HepG2 (cell line): ENCODE measurements at regions not wholly inside any gene's neighbourhood (a gene's known extent, or its start where the extent isn't known, plus 50 kb on each side); places are given as distances from the start of the nearest gene placed in this dataset.

Source experiments
- ATAC-seq: fragments of 200-7000 bp; cut with Tn5 transposase; 3 replicates; pipeline ENCODE4 v1.9.1; 2020; ENCODE audit warnings: mild to moderate bottlenecking, moderate library complexity
- BruUV-seq: library from RNA; stranded (reverse); fragments of 400-500 nt; replicated peaks from 2 replicates; lab custom pipeline; 2021; lab: Mats Ljungman, UMichigan
- CTCF ChIA-PET: fragments of 300-600 bp; formaldehyde crosslinking; extraction: SDS; loops from one replicate; lab custom pipeline; 2021; ENCODE audit warnings: low total read pairs, inconsistent platforms, low intra/inter-chr PET ratio; lab: Yijun Ruan, JAX
- POLR2A ChIA-PET: fragments of 350-600 bp; sonication (Branson Sonifier 250); formaldehyde crosslinking; loops from one replicate; lab custom pipeline; 2020; ENCODE audit warnings: antibody characterized with exemption, inconsistent platforms; lab: Yijun Ruan, JAX
- DNase-seq: peaks from one replicate; pipeline ENCODE4 v3.0.0-alpha.2; 2015; ENCODE audit warnings: low spot score
- FAIRE-seq: peaks from 3 replicates; lab custom pipeline; 2011; peaks lifted over from hg19 to GRCh38; lab: Jason Lieb, UNC
- H2AFZ ChIP-seq: one replicate; pipeline ENCODE4 v1.6.1; 2011; ENCODE audit warnings: low read length, inconsistent platforms
- H3K27ac ChIP-seq: fragments of 300-600 bp; 3 replicates; pipeline ENCODE4 v1.8.0; 2011; ENCODE audit warnings: mixed run types, mild to moderate bottlenecking, mixed read lengths, low read length, inconsistent platforms; ENCODE audit not compliant: insufficient read depth; ENCODE audit errors: extremely low read length
- H3K27me3 ChIP-seq, 2 experiments: fragments of 200-600 bp in 1 of 2; 2 replicates in 1 of 2; 3 replicates in 1 of 2; pipeline versions ENCODE4 v1.6.0 to v1.8.0; 2011; ENCODE audit warnings: low read length in 2 of 2, mild to moderate bottlenecking in 2 of 2, moderate library complexity in 2 of 2, inconsistent platforms in 1 of 2; ENCODE audit not compliant: insufficient read depth in 2 of 2, control insufficient read depth in 1 of 2
- H3K36me3 ChIP-seq, 2 experiments: fragments of 200-600 bp in 1 of 2; replicated peaks in 1 of 2; 2 replicates in 1 of 2; 3 replicates in 1 of 2; pipeline versions ENCODE4 v1.5.1 to v1.8.0; 2011; ENCODE audit warnings: low read length in 2 of 2, inconsistent platforms in 1 of 2; ENCODE audit not compliant: insufficient read depth in 2 of 2, control insufficient read depth in 1 of 2
- H3K4me1 ChIP-seq: 2 replicates; pipeline ENCODE4 v1.5.1; 2012; ENCODE audit warnings: low read length, inconsistent platforms; ENCODE audit not compliant: insufficient read depth
- H3K4me2 ChIP-seq: 2 replicates; pipeline ENCODE4 v1.6.0; 2011; ENCODE audit warnings: low read depth, low read length, inconsistent platforms
- H3K4me3 ChIP-seq, 3 experiments: fragments of 200-600 bp in 1 of 3; sonication (generic), shearing (Covaris generic) in 1 of 3; replicated peaks in 1 of 3; 2 replicates each; pipeline ENCODE4 v1.5.1; 2011 to 2016; ENCODE audit warnings: low read length in 3 of 3, inconsistent platforms in 2 of 3, low read depth in 2 of 3, mild to moderate bottlenecking in 2 of 3, control low read depth in 1 of 3, mixed read lengths in 1 of 3; ENCODE audit not compliant: insufficient read depth in 1 of 3
- H3K79me2 ChIP-seq: one replicate; pipeline ENCODE4 v1.6.1; 2011; ENCODE audit warnings: low read length, inconsistent platforms; ENCODE audit not compliant: insufficient read depth
- H3K9ac ChIP-seq: 2 replicates; pipeline ENCODE4 v1.6.0; 2011; ENCODE audit warnings: mild to moderate bottlenecking, low read depth, low read length, inconsistent platforms; ENCODE audit not compliant: insufficient read depth
- H3K9me3 ChIP-seq: 2 replicates; pipeline ENCODE4 v1.5.1; 2012; ENCODE audit warnings: mild to moderate bottlenecking, low read length
- H4K20me1 ChIP-seq: 2 replicates; pipeline ENCODE4 v1.6.0; 2011; ENCODE audit warnings: inconsistent platforms, mild to moderate bottlenecking, low read length, moderate library complexity; ENCODE audit not compliant: insufficient read depth
- ARNTL ChIP-seq: sonication (generic); formaldehyde crosslinking; IDR thresholded peaks from 2 replicates; pipeline ENCODE4 v1.4.0; 2020; ENCODE audit warnings: mild to moderate bottlenecking, missing genetic modification reagents
- RBM22 ChIP-seq: fragments of 200-400 bp; formaldehyde crosslinking; optimal IDR thresholded peaks from 2 replicates; pipeline ENCODE3; 2017; ENCODE audit warnings: mild to moderate bottlenecking, low read length, moderate library complexity
- RELA ChIP-seq: sonication (generic); formaldehyde crosslinking; IDR thresholded peaks from 2 replicates; pipeline ENCODE4 v1.4.0; 2020; ENCODE audit warnings: missing genetic modification reagents
- REPIN1 ChIP-seq: sonication (generic); formaldehyde crosslinking; IDR thresholded peaks from 2 replicates; pipeline ENCODE4 v1.8.0; 2022; ENCODE audit warnings: missing genetic modification reagents, low read depth, mild to moderate bottlenecking, borderline replicate concordance
- SYNCRIP ChIP-seq: fragments of 200-400 bp; formaldehyde crosslinking; IDR thresholded peaks from 2 replicates; pipeline ENCODE4 v1.6.1; 2018; ENCODE audit warnings: mild to moderate bottlenecking, low read depth, low read length; ENCODE audit not compliant: insufficient read depth
- ZNF12 ChIP-seq: sonication (generic); formaldehyde crosslinking; IDR thresholded peaks from 2 replicates; pipeline ENCODE4 v1.5.0; 2020; ENCODE audit warnings: missing genetic modification reagents
- ZNF543 ChIP-seq: sonication (generic); formaldehyde crosslinking; IDR thresholded peaks from 2 replicates; pipeline ENCODE4 v1.4.0; 2020; ENCODE audit warnings: mild to moderate bottlenecking, missing genetic modification reagents
- ZNF572 ChIP-seq: sonication (generic); formaldehyde crosslinking; IDR thresholded peaks from 2 replicates; pipeline ENCODE4 v1.5.1; 2020; ENCODE audit warnings: mild to moderate bottlenecking, missing genetic modification reagents
- WGBS: methylation state at CpG from one replicate; pipeline ENCODE4 v1.1.6; 2017; ENCODE audit warnings: low lambda C conversion rate; 5-methylcytosine and 5-hydroxymethylcytosine counted together
- in situ Hi-C: cut with HindIII; loops from 2 replicates; pipeline ENCODE4 v1.10.0; 2017; ENCODE audit warnings: low pct_unique_long_range_greater_than_20kb; ENCODE audit not compliant: extremely low pct_ligation_motif_present
- intact Hi-C: fragments of 100-400 bp; cut with micrococcal nuclease; formaldehyde crosslinking; loops from one replicate; pipeline ENCODE4 v1.10.0; 2022; ENCODE audit not compliant: unreplicated experiment
- TF ChIP-seq, protein P1 (sequence below): sonication (generic); formaldehyde crosslinking; IDR thresholded peaks from 2 replicates; pipeline ENCODE4 v1.9.0; 2022; ENCODE audit warnings: missing genetic modification reagents, mild to moderate bottlenecking, borderline replicate concordance
- TF ChIP-seq, protein P2 (sequence below): sonication (generic); formaldehyde crosslinking; IDR thresholded peaks from 2 replicates; pipeline ENCODE4; 2020; ENCODE audit warnings: missing genetic modification reagents, mild to moderate bottlenecking, borderline replicate concordance
- TF ChIP-seq, protein P3 (sequence below): IDR thresholded peaks from 2 replicates; pipeline ENCODE4 v1.6.1; 2018; ENCODE audit warnings: missing genetic modification reagents, mild to moderate bottlenecking, missing compliant biosample characterization
- TF ChIP-seq, protein P4 (sequence below): sonication (generic); formaldehyde crosslinking; IDR thresholded peaks from 2 replicates; pipeline ENCODE4 v1.4.0; 2020; ENCODE audit warnings: missing genetic modification reagents

DNA sequence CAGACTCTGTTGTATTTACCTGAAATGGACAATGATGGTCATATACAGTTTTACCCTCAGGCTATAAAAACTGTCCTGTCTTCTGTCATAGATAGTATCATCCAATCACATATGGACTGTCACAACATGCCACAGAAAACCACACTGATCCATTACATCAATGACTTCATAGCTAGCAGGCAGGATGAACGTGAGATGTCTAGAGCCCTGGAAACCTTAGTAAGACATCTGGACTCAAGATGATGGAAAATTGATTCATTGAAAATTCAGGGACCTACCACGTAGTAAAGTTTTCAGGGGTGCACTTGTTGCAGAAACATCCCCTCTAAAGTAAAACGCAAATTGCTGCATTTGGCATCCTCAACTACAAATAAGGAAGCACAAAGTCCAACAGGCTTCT, 284.4 kb upstream of the RGMB start (continued):
- TF ChIP-seq SYNCRIP, result no peak
- TF ChIP-seq ZNF12 (CRISPR knock-in tag), result no peak
- TF ChIP-seq, all 625 proteins: peak for 0

DNA sequence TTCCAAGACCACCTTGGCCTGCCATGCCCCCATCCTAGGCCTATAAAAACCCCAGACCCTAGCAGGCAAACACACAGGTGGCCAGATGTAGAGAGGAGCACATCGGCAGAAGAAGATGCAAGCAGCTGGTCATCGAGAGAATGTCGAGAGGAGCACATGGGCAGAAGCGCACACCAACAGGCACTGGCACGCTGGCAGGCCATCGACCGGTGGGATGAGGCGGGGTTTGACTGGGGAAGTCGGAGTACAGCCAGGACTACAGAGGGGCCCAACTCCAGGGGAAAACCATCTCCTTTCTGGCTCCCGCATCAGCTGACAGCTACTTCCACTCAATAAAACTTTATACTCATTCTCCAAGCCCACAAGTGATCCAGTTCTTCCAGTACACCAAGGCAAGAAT, 283.1 kb upstream of the RGMB start:
- BruUV-seq, result no TSS peak
- intact Hi-C loops (no loop called here), in situ Hi-C loops (no loop called here)
- H3K79me2 ChIP-seq, result no peaks in the 10 kb centered on the region
- no peak overlapping the region for H3K4me2 ChIP-seq
- H3K27ac ChIP-seq, result no peak overlapping the region
- no peaks in the 10 kb centered on the region for H4K20me1 ChIP-seq
- no peak overlapping the region for H3K4me3 ChIP-seq
- FAIRE-seq (no peak), DNase-seq (no peak), ATAC-seq (no peak)
- no peak overlapping the region for H2AFZ ChIP-seq
- WGBS, result 47% methylated on average over 9 of the region's 10 CpGs
- H3K9me3 ChIP-seq, result no peaks in the 10 kb centered on the region; the same call in 1 of the 2 replicates
- H3K27me3 ChIP-seq, result no peaks in the 10 kb centered on the region
- H3K9ac ChIP-seq, result no peak overlapping the region
- H3K4me1 ChIP-seq, result no peaks in the 10 kb centered on the region
- CTCF ChIA-PET, result no interaction called here
- TF ChIP-seq REPIN1, result no peak
- TF ChIP-seq, protein P1, sequence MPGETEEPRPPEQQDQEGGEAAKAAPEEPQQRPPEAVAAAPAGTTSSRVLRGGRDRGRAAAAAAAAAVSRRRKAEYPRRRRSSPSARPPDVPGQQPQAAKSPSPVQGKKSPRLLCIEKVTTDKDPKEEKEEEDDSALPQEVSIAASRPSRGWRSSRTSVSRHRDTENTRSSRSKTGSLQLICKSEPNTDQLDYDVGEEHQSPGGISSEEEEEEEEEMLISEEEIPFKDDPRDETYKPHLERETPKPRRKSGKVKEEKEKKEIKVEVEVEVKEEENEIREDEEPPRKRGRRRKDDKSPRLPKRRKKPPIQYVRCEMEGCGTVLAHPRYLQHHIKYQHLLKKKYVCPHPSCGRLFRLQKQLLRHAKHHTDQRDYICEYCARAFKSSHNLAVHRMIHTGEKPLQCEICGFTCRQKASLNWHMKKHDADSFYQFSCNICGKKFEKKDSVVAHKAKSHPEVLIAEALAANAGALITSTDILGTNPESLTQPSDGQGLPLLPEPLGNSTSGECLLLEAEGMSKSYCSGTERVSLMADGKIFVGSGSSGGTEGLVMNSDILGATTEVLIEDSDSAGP (CRISPR knock-in tag), result no peak
- TF ChIP-seq, protein P2, sequence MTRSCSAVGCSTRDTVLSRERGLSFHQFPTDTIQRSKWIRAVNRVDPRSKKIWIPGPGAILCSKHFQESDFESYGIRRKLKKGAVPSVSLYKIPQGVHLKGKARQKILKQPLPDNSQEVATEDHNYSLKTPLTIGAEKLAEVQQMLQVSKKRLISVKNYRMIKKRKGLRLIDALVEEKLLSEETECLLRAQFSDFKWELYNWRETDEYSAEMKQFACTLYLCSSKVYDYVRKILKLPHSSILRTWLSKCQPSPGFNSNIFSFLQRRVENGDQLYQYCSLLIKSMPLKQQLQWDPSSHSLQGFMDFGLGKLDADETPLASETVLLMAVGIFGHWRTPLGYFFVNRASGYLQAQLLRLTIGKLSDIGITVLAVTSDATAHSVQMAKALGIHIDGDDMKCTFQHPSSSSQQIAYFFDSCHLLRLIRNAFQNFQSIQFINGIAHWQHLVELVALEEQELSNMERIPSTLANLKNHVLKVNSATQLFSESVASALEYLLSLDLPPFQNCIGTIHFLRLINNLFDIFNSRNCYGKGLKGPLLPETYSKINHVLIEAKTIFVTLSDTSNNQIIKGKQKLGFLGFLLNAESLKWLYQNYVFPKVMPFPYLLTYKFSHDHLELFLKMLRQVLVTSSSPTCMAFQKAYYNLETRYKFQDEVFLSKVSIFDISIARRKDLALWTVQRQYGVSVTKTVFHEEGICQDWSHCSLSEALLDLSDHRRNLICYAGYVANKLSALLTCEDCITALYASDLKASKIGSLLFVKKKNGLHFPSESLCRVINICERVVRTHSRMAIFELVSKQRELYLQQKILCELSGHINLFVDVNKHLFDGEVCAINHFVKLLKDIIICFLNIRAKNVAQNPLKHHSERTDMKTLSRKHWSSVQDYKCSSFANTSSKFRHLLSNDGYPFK, result no peak
- TF ChIP-seq ZNF572 (CRISPR knock-in tag), result no peak
- TF ChIP-seq, protein P3, sequence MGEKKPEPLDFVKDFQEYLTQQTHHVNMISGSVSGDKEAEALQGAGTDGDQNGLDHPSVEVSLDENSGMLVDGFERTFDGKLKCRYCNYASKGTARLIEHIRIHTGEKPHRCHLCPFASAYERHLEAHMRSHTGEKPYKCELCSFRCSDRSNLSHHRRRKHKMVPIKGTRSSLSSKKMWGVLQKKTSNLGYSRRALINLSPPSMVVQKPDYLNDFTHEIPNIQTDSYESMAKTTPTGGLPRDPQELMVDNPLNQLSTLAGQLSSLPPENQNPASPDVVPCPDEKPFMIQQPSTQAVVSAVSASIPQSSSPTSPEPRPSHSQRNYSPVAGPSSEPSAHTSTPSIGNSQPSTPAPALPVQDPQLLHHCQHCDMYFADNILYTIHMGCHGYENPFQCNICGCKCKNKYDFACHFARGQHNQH (CRISPR knock-in tag), result no peak
- no peak for TF ChIP-seq RELA
- TF ChIP-seq ZNF543 (CRISPR knock-in tag), result no peak
- no peak for TF ChIP-seq RBM22
- TF ChIP-seq ARNTL (CRISPR knock-in tag), result no peak
- TF ChIP-seq, protein P4, sequence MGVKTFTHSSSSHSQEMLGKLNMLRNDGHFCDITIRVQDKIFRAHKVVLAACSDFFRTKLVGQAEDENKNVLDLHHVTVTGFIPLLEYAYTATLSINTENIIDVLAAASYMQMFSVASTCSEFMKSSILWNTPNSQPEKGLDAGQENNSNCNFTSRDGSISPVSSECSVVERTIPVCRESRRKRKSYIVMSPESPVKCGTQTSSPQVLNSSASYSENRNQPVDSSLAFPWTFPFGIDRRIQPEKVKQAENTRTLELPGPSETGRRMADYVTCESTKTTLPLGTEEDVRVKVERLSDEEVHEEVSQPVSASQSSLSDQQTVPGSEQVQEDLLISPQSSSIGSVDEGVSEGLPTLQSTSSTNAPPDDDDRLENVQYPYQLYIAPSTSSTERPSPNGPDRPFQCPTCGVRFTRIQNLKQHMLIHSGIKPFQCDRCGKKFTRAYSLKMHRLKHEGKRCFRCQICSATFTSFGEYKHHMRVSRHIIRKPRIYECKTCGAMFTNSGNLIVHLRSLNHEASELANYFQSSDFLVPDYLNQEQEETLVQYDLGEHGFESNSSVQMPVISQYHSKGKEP, result no peak
- no peaks in the 10 kb centered on the region for H3K36me3 ChIP-seq
- POLR2A ChIA-PET, result no interaction called here
